Esophagus squamous epithelium (tissue), 4 donors: ENCODE measurements at regions not wholly inside any gene's neighbourhood (a gene's known extent, or its start where the extent isn't known, plus 50 kb on each side); places are given as distances from the start of the nearest gene placed in this dataset.

Experiments
- CTCF ChIP-seq, 6 experiments: fragments of 450-650 bp in 4 of 6; fragments of 200-600 bp in 2 of 6; sonication (generic) in 2 of 6; IDR thresholded peaks; one replicate each; pipeline ENCODE4 v1.5.1; 2016 to 2019; ENCODE audit warnings: antibody characterized with exemption in 6 of 6, mild to moderate bottlenecking in 4 of 6, moderate library complexity in 4 of 6
- POLR2A ChIP-seq, 4 donors: fragments of 450-650 bp; IDR thresholded peaks; one replicate each; pipeline ENCODE4 v1.6.1; 2017; ENCODE audit warnings: antibody characterized with exemption in 4 of 4, mild to moderate bottlenecking in 4 of 4, moderate library complexity in 3 of 4

GRCh38 chr7:22571766-22572165 lies 71.8 kb upstream of the STEAP1B start:
- no peak for TF ChIP-seq POLR2A (IDR thresholded peaks at IDR 0.05)
- TF ChIP-seq CTCF (IDR thresholded peaks at IDR 0.05) = no peak
